H54 (cell line): ENCODE measurements at regions not wholly inside any gene's neighbourhood (a gene's known extent, or its start where the extent isn't known, plus 50 kb on each side); places are given as distances from the start of the nearest gene placed in this dataset.
"Not testable (repeated sequence)": the region's sequence is repeated elsewhere in the genome, so short reads cannot be mapped to it uniquely, and the experiment has no call there.

Experiments
- DNase-seq: peaks from one replicate; pipeline ENCODE4 v3.0.0; 2011; ENCODE audit warnings: low spot score, mixed read lengths; ENCODE audit not compliant: insufficient read length
- FAIRE-seq: peaks from 3 replicates; lab custom pipeline; 2011; peaks lifted over from hg19 to GRCh38; lab: Jason Lieb, UNC
- POLR2A ChIP-seq: IDR thresholded peaks from 2 replicates; pipeline ENCODE4 v1.6.1; 2011; ENCODE audit warnings: low read depth, mild to moderate bottlenecking, low read length

DNA sequence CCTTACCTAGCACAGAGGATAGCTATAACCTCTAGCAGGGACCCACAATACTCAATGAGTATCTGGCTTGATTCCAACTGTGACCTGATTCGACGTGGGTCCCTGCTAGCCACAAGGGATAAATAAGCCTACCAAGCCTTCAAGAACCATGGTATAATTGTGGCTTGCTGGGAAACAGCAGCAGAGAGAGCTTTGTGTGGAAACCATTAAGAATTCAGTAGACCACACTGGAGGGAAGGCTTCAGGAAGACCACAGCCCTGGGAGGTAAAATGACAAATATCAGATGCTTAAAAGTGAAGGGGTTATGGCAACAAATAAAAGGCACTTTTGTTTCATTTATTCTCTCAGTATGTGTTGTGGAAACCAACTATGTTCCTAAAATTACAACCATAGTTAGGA is 82.6 kb upstream of the WIPF1 start:
- DNase-seq (no peak), FAIRE-seq (no peak)
- no peak for TF ChIP-seq POLR2A

DNA sequence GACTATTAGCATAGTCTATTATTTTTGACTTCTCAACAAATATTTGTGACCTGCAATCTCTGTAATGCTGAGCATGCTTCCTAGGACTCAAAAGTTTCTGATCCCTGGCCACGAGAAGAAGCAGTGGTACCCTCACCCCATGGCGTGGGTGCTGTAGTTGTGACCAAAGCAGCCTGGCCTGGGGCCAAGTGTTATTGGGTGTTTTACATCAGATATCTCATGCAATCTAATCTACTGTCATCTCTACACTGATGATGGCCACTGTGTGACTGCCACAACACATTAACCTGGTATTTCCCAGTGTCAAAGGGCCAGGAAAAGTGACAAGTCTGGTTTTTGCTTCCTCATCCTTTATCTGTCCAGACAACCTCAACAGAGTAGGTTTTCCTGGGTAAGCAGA is 80.8 kb upstream of the WIPF1 start:
- FAIRE-seq (no peak), DNase-seq (no peak)
- no peak for TF ChIP-seq POLR2A

DNA sequence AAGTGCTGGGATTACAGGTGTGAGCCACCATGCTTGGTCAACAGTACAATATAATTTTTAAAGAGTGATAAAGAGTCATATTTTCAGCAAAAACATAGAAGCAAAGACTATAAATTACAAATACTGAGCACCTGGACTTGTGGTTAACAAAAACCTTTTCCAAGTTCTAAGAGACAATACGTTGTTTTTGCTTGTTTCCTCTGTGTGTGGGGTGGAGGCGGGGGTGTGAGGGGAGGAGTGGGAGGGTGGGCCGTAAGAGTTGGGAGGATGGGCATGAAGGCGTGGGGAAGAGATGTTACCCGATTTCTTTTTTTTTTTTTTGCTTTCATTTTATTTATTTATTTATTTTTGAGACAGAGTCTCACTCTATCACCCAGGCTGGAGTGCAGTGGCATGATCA is 78.0 kb upstream of the WIPF1 start:
- TF ChIP-seq POLR2A = no peak
- no peak for DNase-seq
- FAIRE-seq = no peak

DNA sequence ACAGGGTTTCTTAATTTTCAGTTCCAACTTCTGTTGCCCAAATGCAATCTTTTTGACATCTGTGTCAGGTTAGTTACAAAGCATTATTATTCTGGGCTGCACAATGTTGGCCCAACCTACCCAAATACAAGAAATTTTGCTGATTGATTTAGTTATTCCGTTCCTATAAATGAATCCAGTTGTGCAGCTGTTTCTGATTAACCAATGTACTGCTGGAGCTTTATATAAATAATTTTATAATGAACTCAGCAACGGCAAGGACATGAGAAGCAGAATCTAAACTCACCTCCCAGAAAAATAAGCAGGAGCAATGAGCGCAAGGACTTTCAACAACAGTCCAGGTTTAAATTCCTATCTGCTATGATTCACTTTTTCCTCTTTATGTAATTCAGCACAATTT is 76.3 kb upstream of the WIPF1 start:
- DNase-seq = no peak
- FAIRE-seq = no peak
- no peak for TF ChIP-seq POLR2A

GRCh38 chr2:174673440-174673839 is 75.8 kb upstream of the WIPF1 start:
- no peak for TF ChIP-seq POLR2A
- FAIRE-seq = no peak
- DNase-seq = no peak

DNA sequence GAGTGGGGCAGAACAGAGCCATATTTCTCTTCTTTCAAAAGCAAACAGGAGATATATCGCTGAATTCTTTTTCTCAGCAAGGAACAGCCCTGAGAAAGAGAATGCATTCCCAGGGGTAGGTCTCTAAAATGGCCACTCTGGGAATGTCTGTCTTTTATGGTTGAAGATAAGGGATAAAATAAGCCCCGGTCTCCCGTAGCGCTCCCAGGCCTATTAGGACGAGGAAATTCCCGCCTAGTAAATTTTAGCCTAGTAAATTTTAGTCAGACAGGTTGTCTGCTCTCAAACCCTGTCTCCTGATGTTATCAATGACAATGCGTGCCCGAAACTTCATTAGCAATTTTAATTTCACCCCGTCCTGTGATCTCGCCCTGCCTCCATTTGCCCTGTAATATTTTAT is 73.9 kb upstream of the WIPF1 start:
- not testable (repeated sequence) for DNase-seq, FAIRE-seq

GRCh38 chr2:174670446-174670845 is 72.8 kb upstream of the WIPF1 start:
- FAIRE-seq (no peak), DNase-seq (no peak)
- no peak for TF ChIP-seq POLR2A

DNA sequence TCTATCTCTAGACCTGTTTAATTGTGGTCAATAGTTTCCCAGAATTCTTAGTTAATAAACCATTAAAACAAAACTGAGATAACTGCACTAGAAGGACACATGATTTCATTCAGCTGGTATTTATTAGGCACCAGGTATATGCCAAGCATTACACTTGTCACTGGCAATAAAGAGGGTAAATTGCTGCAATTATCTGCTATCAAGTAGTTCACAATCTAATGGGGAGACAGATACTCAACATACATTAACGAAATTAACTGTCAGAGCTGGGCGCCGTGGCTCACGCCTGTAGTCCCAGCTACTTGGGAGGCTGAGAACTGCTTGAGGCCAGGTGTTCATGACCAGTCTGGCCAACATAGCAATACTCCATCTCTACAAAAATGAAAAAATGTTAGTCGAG is 71.7 kb upstream of the WIPF1 start:
- TF ChIP-seq POLR2A = no peak
- no peak for FAIRE-seq
- DNase-seq = no peak

DNA sequence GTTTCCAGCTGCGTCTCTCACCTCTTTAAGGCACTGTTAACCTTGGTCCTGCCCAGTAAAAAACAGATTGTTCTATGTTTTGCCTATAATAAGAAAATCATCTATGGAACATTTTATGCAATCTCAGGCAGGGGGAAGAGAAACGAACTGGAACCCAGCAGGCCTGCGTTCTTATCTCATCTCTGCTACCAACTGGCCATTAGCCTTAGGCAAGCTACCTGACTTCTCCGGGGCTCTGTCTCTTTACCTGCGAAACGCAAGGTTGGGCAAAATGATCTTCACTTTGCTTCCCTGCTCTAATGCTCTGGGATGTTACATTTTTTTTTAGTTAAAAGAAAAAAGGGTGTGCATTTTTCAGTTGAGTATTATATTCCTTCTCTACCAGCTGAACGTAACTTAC is 70.5 kb upstream of the WIPF1 start:
- no peak for FAIRE-seq
- DNase-seq = no peak
- no peak for TF ChIP-seq POLR2A

DNA sequence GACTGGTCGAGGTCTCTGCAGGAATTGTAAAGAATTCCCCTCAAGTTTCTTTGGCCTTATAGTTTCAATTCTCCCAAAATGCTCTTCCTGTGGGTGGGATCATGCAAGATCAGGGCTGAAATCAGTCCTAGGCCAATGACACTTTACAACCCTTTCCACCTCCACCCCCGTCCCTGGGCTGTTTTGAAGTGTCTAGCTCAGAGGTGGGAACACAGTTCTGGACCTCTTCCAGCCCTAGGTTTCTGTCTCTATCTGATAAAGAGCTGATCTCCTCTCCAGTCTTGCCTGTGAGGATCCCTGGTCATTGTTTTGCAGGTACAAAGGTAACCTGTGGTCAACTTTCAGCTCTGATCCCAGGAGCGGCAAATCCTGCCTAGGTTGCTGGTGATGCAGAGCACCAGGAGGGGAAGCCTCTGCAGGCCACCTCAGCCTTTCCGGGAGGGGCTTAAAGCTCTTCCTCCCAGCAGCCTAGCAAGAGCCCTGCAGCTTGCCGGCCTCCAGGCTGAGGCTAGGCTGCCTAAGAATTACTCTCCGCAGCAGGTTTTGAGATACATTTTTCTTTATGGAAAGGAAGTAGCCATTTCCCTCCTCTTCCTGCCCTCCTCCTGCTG is 69.8 kb upstream of the WIPF1 start:
- TF ChIP-seq POLR2A = no peak
- DNase-seq = no peak

DNA sequence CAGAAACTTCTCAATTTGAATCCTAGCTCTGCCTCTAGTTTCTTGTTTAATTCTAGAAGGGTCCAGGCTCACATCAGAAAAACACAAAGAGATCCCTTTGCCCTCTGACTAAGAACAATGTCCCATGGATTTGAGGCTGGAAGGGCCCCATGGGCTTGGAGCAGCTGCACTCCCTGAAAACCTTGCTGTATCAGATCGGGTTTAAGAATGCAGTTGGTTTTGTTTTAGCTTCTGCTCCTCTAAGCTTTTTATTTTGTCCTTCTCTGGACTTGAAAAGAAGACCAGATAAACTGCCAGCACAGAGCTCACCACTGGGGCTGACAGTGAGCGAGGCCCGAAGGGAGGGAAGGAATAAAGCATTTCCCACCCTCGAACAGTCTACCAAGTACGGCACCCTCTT is 69.2 kb upstream of the WIPF1 start:
- DNase-seq = no peak
- TF ChIP-seq POLR2A = no peak
- no peak for FAIRE-seq

More for the DNA sequence above, 69.8 kb upstream of the WIPF1 start:
- FAIRE-seq = no peak

DNA sequence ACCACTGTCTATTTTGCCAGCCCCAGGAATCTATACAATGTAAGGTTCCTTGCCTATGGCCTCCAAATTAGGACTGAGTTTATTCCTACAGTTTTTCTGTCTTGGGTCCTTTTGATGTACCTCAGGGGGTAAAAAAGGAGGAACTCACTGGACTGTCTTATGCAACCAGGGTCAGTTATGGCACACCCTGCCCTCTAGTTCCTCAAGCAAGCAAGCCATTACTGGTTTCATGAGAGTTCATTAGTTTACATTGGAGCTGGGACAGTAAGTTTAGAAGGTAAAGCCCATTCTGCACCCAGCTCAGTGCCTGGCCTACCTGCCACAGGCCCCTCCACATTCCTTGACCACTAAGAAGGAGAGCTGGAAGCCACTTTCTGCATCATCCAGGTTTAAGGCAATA is 68.7 kb upstream of the WIPF1 start:
- TF ChIP-seq POLR2A = no peak
- FAIRE-seq = no peak
- DNase-seq = no peak

GRCh38 chr2:174664084-174664759 is 66.6 kb upstream of the WIPF1 start:
- no peak for DNase-seq
- no peak for FAIRE-seq
- no peak for TF ChIP-seq POLR2A

- DNase-seq (no peak), FAIRE-seq (no peak)
- TF ChIP-seq POLR2A = no peak
These were observed 65.9 kb upstream of the WIPF1 start for GRCh38 chr2:174663550-174663949.

DNA sequence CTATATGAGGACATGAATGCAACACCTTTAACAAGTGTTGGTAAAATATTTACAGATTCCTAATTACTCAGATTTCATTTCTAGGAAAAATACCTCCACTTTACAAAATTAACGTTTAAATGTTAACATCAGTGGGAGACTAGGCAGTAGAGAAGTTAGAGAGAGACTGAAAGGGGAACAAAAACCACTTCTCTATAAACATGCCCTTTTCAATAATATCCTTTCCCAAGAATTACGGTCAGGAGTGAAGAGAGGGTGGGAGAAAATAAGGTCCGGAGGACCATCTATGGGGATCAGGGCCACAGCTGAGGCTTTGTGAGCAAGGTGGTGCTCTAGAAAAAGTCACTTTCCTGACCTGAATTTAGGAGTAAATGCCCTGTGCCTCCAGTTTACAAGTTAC is 65.3 kb upstream of the WIPF1 start:
- no peak for TF ChIP-seq POLR2A
- FAIRE-seq = no peak
- no peak for DNase-seq

DNA sequence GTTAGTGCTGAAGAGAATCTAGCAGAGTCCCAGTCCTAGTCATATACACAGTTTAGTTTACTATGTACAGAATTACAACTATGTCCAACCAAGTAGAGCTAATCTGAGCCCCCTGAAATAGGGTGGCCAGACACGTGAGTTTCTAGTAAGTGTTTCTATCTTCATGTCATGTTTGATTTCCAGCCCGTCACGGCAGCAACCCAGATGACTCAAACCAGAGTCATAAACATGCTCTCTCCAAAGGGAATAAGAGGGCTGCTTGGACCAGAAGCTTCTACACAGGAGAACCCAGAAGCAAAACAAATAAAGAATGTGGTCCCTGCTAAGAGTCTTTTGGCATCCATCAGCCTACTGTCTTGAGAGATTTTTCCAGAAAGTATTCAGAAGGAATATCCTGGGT is 64.9 kb upstream of the WIPF1 start:
- peak; percentile 15 for DNase-seq
- FAIRE-seq = no peak
- TF ChIP-seq POLR2A = no peak
